Ovary (tissue), 7 donors: ENCODE measurements at regions not wholly inside any gene's neighbourhood (a gene's known extent, or its start where the extent isn't known, plus 50 kb on each side); places are given as distances from the start of the nearest gene placed in this dataset.
A peak's percentile ranks its signal among the peaks of the same experiment; 100 is the strongest.

Experiments used
- DNase-seq, 5 donors: peaks; one replicate each; pipeline ENCODE4 v3.0.0-alpha.2; 2019 to 2020
- H3K27ac ChIP-seq, 2 donors: fragments of 200-600 bp; one replicate each; pipeline versions ENCODE4 v1.5.1 to v1.8.0; 2019 to 2022
- H3K27me3 ChIP-seq: fragments of 200-600 bp; one replicate; pipeline ENCODE4 v1.8.0; 2022
- H3K36me3 ChIP-seq: fragments of 200-600 bp; sonication (generic); one replicate; pipeline ENCODE4 v1.5.1; 2019
- H3K4me1 ChIP-seq: one replicate; pipeline ENCODE4 v1.8.1; 2013; ENCODE audit warnings: mild to moderate bottlenecking, moderate library complexity; ENCODE audit not compliant: insufficient read depth
- H3K4me3 ChIP-seq: fragments of 200-600 bp; sonication (generic); one replicate; pipeline ENCODE4 v1.5.1; 2017
- H3K9me3 ChIP-seq, 2 donors: fragments of 200-600 bp in 1 of 2; sonication (generic) in 1 of 2; one replicate each; pipeline versions ENCODE4 v1.5.1 to v1.8.1; 2013 to 2019; ENCODE audit warnings: mild to moderate bottlenecking in 1 of 2, moderate library complexity in 1 of 2
- CTCF ChIP-seq, 3 donors: fragments of 450-650 bp in 2 of 3; fragments of 200-600 bp in 1 of 3; IDR thresholded peaks; one replicate each; pipeline versions ENCODE4 v1.5.1 to v1.8.0; 2016 to 2022; ENCODE audit warnings: antibody characterized with exemption in 3 of 3, mild to moderate bottlenecking in 1 of 3
- EP300 ChIP-seq: sonication (generic); formaldehyde crosslinking; IDR thresholded peaks from one replicate; pipeline ENCODE4 v1.6.1; 2017; ENCODE audit warnings: antibody characterized with exemption
- POLR2A ChIP-seq: fragments of 450-650 bp; IDR thresholded peaks from one replicate; pipeline ENCODE4 v1.6.1; 2017; ENCODE audit warnings: antibody characterized with exemption, mild to moderate bottlenecking, moderate library complexity
- WGBS, 3 donors: extraction: QIAGEN DNeasy Blood & Tissue Kit in 1 of 3; methylation state at CpG; one replicate each; pipeline versions ENCODE4 v1.1.5 to v1.1.7; 2013 to 2017; 5-methylcytosine and 5-hydroxymethylcytosine counted together
- intact Hi-C, 4 donors: fragments of 100-400 bp; cut with DNase I; formaldehyde crosslinking; loops; one replicate each; pipeline versions ENCODE4 v1.11.0 to v1.15.1; 2022 to 2023
- donor health status: DM: no; HTN: no; CAD: no; lungs with moderate emphysema.
- donor health status: DM: no; HTN: no; CAD: no.
- donor health status: Bipolar disorder and iron deficiency.
- donor health status: DM: no; HTN: no; CAD: no.
- donor health status: DM: yes; HTN: yes; CAD: no.

GRCh38 chr12:124635316-124635715 is 67.9 kb upstream of the NCOR2 start:
- TF ChIP-seq CTCF (IDR thresholded peaks at IDR 0.05) (no peak), POLR2A (no peak), EP300 (no peak)
- 89 to 91% (median 89%) methylated on average over 7 of the region's 7 CpGs for WGBS, 3 donors
- intact Hi-C loops, result no loop called here

GRCh38 chr12:124633365-124634362 is 66.3 kb upstream of the NCOR2 start:
- Histone ChIP-seq H3K27ac (no peak overlapping the region), H3K36me3 (no peaks in the 10 kb centered on the region), H3K27me3 (no peaks in the 10 kb centered on the region), H3K9me3 (no peaks in the 10 kb centered on the region), H3K4me3 (no peak overlapping the region), H3K4me1 (peaks cover 12% of the 10 kb centered on the region)
- intact Hi-C loops, result no loop called here
- TF ChIP-seq CTCF (IDR thresholded peaks at IDR 0.05) (no peak), POLR2A (no peak), EP300 (no peak)
- WGBS, 3 donors, result 70 to 81% (median 78%) methylated on average over 17 of the region's 17 CpGs
- no peak for DNase-seq

More at GRCh38 chr12:124635316-124635715, 67.9 kb upstream of the NCOR2 start:
- Histone ChIP-seq H3K27me3 (no peaks in the 10 kb centered on the region), H3K4me3 (no peak overlapping the region), H3K9me3 (no peaks in the 10 kb centered on the region), H3K36me3 (no peaks in the 10 kb centered on the region), H3K4me1 (peaks cover 7% of the 10 kb centered on the region), H3K27ac (no peak overlapping the region)
- no peak for DNase-seq

GRCh38 chr12:124632519-124632984 is 65.1 kb upstream of the NCOR2 start:
- TF ChIP-seq EP300 (no peak), CTCF (IDR thresholded peaks at IDR 0.05) (no peak), POLR2A (no peak)
- no peak for DNase-seq
- no peaks in the 10 kb centered on the region for H3K36me3 ChIP-seq
- H3K27ac ChIP-seq, result peak overlapping the region in 1 of 2 donors; percentile 66
- intact Hi-C loops, result no loop called here
- H3K4me1 ChIP-seq, result peaks cover 12% of the 10 kb centered on the region
- 24 to 39% (median 34%) methylated on average over 9 of the region's 9 CpGs for WGBS, 3 donors
- no peaks in the 10 kb centered on the region for H3K9me3 ChIP-seq
- H3K27me3 ChIP-seq, result no peaks in the 10 kb centered on the region
- no peak overlapping the region for H3K4me3 ChIP-seq

GRCh38 chr12:124631681-124632256 is 64.4 kb upstream of the NCOR2 start:
- no peaks in the 10 kb centered on the region for H3K36me3 ChIP-seq
- H3K4me3 ChIP-seq, result no peak overlapping the region
- H3K27ac ChIP-seq, result peak overlapping the region; percentile 63 to 66
- no peak for DNase-seq
- no peak for TF ChIP-seq CTCF (IDR thresholded peaks at IDR 0.05)
- no peak for TF ChIP-seq EP300
- no peak for TF ChIP-seq POLR2A
- H3K4me1 ChIP-seq, result peaks cover 14% of the 10 kb centered on the region
- no peaks in the 10 kb centered on the region for H3K9me3 ChIP-seq
- H3K27me3 ChIP-seq, result no peaks in the 10 kb centered on the region
- intact Hi-C loops, result no loop called here
- WGBS, 3 donors, result 51 to 57% (median 56%) methylated on average over 11 of the region's 11 CpGs
